GM12875 (cell line): ENCODE measurements at regions not wholly inside any gene's neighbourhood (a gene's known extent, or its start where the extent isn't known, plus 50 kb on each side); places are given as distances from the start of the nearest gene placed in this dataset.

Experiments
- H3K4me3 ChIP-seq: one replicate; pipeline ENCODE4 v1.5.1; 2011; ENCODE audit warnings: low read depth, low read length, control low read depth
- CTCF ChIP-seq: IDR thresholded peaks from 2 replicates; pipeline ENCODE4 v1.5.1; 2011; ENCODE audit warnings: low read depth, mild to moderate bottlenecking, control low read depth, inconsistent platforms, low read length, moderate library complexity, borderline replicate concordance; ENCODE audit not compliant: insufficient read depth

- no peak for TF ChIP-seq CTCF
- no peak overlapping the region for H3K4me3 ChIP-seq
Observed at GRCh38 chr4:155474758-155475157, 98.0 kb upstream of the MAP9 start.

DNA sequence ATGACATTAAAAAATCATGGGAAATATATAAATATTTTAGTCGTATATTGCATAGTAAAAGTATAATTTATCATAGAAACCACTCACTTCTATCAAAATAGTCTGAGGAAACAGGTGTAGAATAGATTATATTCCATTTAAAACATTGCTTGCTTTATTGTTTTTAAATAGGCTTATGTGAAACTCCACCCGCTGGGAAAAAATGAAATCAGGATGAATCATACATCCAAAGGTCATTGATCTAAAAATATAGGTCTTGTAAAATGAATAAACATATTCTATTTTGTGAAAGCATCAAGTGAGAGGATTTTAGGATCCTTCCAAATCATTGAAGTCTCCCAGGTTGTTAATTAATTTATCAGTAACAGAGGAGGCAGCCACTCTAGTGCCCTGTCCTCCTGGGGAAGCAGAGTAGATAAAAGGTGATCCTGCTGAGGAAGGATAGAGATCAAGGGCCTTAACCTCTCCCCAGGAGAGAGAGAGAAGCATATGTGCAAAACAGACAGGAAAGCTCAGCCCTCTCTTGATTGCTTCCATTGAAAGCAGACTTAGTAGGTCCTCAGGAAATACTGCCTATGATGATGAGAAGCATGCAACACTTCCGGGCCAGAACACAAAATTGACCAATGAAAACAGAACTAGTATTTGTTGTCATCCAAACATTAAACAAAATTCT lies 96.8 kb upstream of the MAP9 start:
- no peak for TF ChIP-seq CTCF
- no peak overlapping the region for H3K4me3 ChIP-seq

DNA sequence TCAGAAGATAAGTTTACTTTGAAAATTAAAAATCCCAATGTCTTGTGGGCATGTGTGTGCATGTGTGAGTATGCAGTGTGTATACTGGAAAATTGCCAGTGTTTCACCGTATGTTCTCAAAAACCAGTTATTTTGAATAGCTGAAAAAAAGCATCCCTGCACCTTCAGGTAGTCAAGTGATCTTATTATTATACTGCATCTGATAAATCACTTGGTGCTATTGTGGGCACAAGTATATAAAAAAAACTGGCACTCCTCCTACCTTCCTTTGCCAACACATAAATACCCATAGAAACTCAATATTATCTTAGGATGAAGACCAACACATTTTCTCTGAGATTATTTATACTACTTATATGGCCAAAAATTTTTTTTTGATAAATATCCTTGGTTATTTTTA lies 91.5 kb upstream of the MAP9 start:
- TF ChIP-seq CTCF = no peak

GRCh38 chr4:155450676-155451075 lies 73.9 kb upstream of the MAP9 start:
- no peak for TF ChIP-seq CTCF
- H3K4me3 ChIP-seq = no peak overlapping the region

More for the DNA sequence above, 91.5 kb upstream of the MAP9 start:
- H3K4me3 ChIP-seq = no peak overlapping the region

GRCh38 chr4:155445306-155445705 lies 68.5 kb upstream of the MAP9 start:
- H3K4me3 ChIP-seq = no peak overlapping the region
- TF ChIP-seq CTCF = no peak

- no peak overlapping the region for H3K4me3 ChIP-seq
- TF ChIP-seq CTCF = no peak
Observed at GRCh38 chr4:155444721-155445120, 68.0 kb upstream of the MAP9 start.

- H3K4me3 ChIP-seq = no peak overlapping the region
- peak; percentile 82 for TF ChIP-seq CTCF
Observed at GRCh38 chr4:155442267-155443105, 65.7 kb upstream of the MAP9 start.
